SKM-1 (cell line): ENCODE measurements at regions not wholly inside any gene's neighbourhood (a gene's known extent, or its start where the extent isn't known, plus 50 kb on each side); places are given as distances from the start of the nearest gene placed in this dataset.
"Not testable (repeated sequence)": the region's sequence is repeated elsewhere in the genome, so short reads cannot be mapped to it uniquely, and the experiment has no call there.

Source experiments
- DNase-seq: peaks from one replicate; lab custom pipeline; 2025; ENCODE audit not compliant: unreplicated experiment; lab: John Stamatoyannopoulos, UW

- no peak for DNase-seq
Measured at GRCh38 chr4:128649575-128650205, 159.8 kb upstream of the JADE1 start.

GRCh38 chr4:128649161-128649560 lies 160.3 kb upstream of the JADE1 start:
- DNase-seq: no peak

GRCh38 chr4:128648021-128648420 lies 161.5 kb upstream of the JADE1 start:
- no peak for DNase-seq

- not testable (repeated sequence) for DNase-seq
Measured at GRCh38 chr4:128646893-128647292, 162.6 kb upstream of the JADE1 start.

- not testable (repeated sequence) for DNase-seq
Measured at GRCh38 chr4:128644693-128645654, 164.5 kb upstream of the JADE1 start.

GRCh38 chr4:128644107-128644506 lies 165.4 kb upstream of the JADE1 start:
- not testable (repeated sequence) for DNase-seq

GRCh38 chr4:128641566-128641965 lies 167.9 kb upstream of the JADE1 start:
- not testable (repeated sequence) for DNase-seq

GRCh38 chr4:128639541-128640270 lies 169.8 kb upstream of the JADE1 start:
- DNase-seq: no peak

GRCh38 chr4:128636906-128637305 lies 172.6 kb upstream of the JADE1 start:
- DNase-seq: no peak

GRCh38 chr4:128635955-128636560 lies 173.4 kb upstream of the JADE1 start:
- no peak for DNase-seq

GRCh38 chr4:128635141-128635954 lies 174.2 kb upstream of the JADE1 start:
- DNase-seq: no peak

- no peak for DNase-seq
Measured at GRCh38 chr4:128633067-128633466, 176.4 kb upstream of the JADE1 start.

- DNase-seq: no peak
Measured at GRCh38 chr4:128630871-128631270, 178.6 kb upstream of the JADE1 start.

- DNase-seq: no peak
Measured at GRCh38 chr4:128623508-128624215, 185.8 kb upstream of the JADE1 start.

- DNase-seq: not testable (repeated sequence)
Measured at GRCh38 chr4:128620279-128620965, 189.1 kb upstream of the JADE1 start.

GRCh38 chr4:128615197-128615596 lies 194.3 kb upstream of the JADE1 start:
- no peak for DNase-seq

- DNase-seq: no peak
Measured at GRCh38 chr4:128608006-128608405, 201.5 kb upstream of the JADE1 start.

GRCh38 chr4:128606173-128606572 lies 203.3 kb upstream of the JADE1 start:
- no peak for DNase-seq

GRCh38 chr4:128604840-128605239 lies 204.7 kb upstream of the JADE1 start:
- no peak for DNase-seq
